ENCODE measurements at regions not wholly inside any gene's neighbourhood (a gene's known extent, or its start where the extent isn't known, plus 50 kb on each side); places are given as distances from the start of the nearest gene placed in this dataset.
A peak's percentile ranks its signal among the peaks of the same experiment; 100 is the strongest.

GRCh38 chr10:78730754-78731153 is 338.0 kb upstream of the ZMIZ1 start:
- DNase-seq = no peak

- no peak for DNase-seq
Measured at GRCh38 chr10:78731675-78732074, 337.1 kb upstream of the ZMIZ1 start.

GRCh38 chr10:78732381-78732780 is 336.4 kb upstream of the ZMIZ1 start:
- no peak for DNase-seq

GRCh38 chr10:78736926-78737630 is 331.7 kb upstream of the ZMIZ1 start:
- no peak for DNase-seq

GRCh38 chr10:78737883-78738856 is 330.6 kb upstream of the ZMIZ1 start:
- DNase-seq = no peak

GRCh38 chr10:78738861-78739260 is 329.9 kb upstream of the ZMIZ1 start:
- no peak for DNase-seq

- DNase-seq = no peak
Measured at GRCh38 chr10:78739444-78740053, 329.2 kb upstream of the ZMIZ1 start.

GRCh38 chr10:78740976-78741915 is 327.5 kb upstream of the ZMIZ1 start:
- DNase-seq = peak; percentile 58

GRCh38 chr10:78742406-78742729 is 326.4 kb upstream of the ZMIZ1 start:
- no peak for DNase-seq

GRCh38 chr10:78742730-78743615 is 325.8 kb upstream of the ZMIZ1 start:
- no peak for DNase-seq

- no peak for DNase-seq
Measured at GRCh38 chr10:78744056-78744455, 324.7 kb upstream of the ZMIZ1 start.

- no peak for DNase-seq
Measured at GRCh38 chr10:78744491-78745090, 324.2 kb upstream of the ZMIZ1 start.

- DNase-seq = no peak
Measured at GRCh38 chr10:78745441-78745840, 323.3 kb upstream of the ZMIZ1 start.

GRCh38 chr10:78746155-78746763 is 322.5 kb upstream of the ZMIZ1 start:
- no peak for DNase-seq

- DNase-seq = no peak
Measured at GRCh38 chr10:78747401-78748234, 321.1 kb upstream of the ZMIZ1 start.

GRCh38 chr10:78748235-78748533 is 320.6 kb upstream of the ZMIZ1 start:
- no peak for DNase-seq

- no peak for DNase-seq
Measured at GRCh38 chr10:78749200-78749599, 319.6 kb upstream of the ZMIZ1 start.

- peak; percentile 61 for DNase-seq
Measured at GRCh38 chr10:78749898-78750297, 318.9 kb upstream of the ZMIZ1 start.

- DNase-seq = no peak
Measured at GRCh38 chr10:78750418-78750817, 318.3 kb upstream of the ZMIZ1 start.

GRCh38 chr10:78751716-78752115 is 317.1 kb upstream of the ZMIZ1 start:
- no peak for DNase-seq

Data from fibroblast of skin of right biceps (primary cell).